GM19238 (cell line): ENCODE measurements at regions not wholly inside any gene's neighbourhood (a gene's known extent, or its start where the extent isn't known, plus 50 kb on each side); places are given as distances from the start of the nearest gene placed in this dataset.

ENCODE experiments used
- DNase-seq: peaks from one replicate; pipeline ENCODE4 v3.0.0; 2011; ENCODE audit warnings: low spot score; ENCODE audit not compliant: insufficient read length

GRCh38 chr3:117126946-117127546, 417.5 kb downstream of the TUSC7 start:
- no peak for DNase-seq

DNA sequence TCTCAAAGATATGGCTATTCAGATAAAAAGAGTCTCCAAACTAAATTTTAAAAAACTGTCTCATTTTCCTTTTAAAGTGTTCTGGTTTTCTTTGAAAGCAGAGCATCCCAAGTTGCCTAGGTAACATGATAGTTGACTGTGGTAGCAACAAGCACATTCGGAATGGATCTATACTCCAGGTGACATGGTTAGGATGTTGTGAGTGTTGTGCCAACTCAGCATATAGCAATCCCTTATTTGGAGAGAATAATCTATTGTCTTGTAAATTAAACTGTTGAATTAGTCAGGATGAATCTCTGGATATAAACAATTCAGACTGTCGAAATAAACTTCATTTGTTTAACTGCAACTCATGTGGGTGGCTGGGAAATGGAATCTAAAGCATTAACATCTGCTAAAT, 418.6 kb downstream of the TUSC7 start:
- DNase-seq: no peak

DNA sequence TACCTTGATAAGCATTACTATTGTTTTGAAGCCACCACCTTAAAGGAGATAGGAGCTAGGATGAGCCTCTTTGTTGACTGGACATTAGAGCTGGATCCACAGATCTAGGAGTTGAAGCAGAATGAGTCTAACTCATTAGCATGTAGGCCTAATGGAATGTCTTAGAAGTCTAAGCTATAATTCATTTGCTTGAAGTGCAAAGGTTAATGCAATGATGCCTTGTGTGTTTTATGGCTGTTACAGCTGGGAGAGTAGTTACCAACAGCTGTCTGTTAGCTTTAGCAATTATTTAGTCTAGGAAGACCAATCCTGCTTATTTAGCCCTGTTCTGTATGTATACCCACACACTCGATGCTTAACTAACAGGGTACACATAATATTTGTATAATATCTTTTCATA, 419.3 kb downstream of the TUSC7 start:
- no peak for DNase-seq

DNA sequence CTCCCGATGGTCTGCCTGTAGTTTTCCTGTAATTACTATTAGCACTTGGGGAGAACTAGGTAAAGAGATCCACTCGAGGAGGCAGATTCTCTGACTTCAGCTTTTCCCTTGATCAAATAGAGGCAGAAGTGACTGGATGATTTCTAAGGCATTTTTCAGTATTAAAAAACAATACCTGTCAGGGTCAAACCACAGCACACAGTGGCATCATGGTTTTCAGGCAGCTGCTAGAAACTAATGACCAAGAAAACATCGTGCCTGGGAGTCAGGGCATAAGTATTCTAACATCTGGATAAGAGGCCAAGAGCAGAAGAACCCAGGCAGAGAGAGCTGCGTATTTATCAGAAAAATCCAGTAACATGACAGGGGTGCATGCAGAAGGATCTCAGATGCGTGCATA, 419.9 kb downstream of the TUSC7 start:
- no peak for DNase-seq

DNA sequence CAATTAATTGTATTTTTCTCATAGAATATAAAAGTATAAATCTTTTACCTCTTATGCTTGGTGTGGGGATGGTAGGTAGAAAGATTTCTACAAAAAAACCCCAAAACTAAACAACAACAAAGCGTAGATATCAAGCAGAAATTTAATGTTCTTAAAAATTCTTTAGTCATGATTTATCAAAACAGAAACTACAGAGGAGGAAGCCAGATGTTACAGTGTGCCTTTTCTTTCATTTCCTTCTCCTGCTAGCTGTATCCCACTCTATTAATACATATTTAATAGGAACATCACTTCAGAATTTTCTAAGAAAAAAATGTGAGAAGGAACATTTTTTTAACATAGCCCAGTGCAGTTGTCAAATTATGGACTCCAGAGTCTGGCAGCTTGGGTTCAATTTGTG, 420.6 kb downstream of the TUSC7 start:
- no peak for DNase-seq

DNA sequence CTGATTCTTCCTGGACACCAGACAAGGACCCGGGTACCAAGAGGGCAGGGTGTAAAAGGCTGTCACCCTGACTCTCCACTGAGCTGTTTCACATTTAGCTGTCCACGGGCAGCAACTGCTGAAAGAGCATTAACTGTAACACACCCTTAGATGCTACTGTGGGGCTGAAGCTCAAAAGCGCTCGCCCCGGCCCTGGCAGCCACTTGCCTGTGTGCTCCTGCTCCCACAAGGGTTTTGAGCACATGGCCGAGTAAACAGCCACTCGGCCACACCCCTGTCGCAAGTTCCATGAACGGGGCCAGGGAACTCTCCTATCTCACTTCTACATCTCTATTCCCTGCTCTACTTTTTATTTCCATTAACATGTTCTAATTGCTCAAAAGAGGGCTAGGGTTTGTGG, 421.7 kb downstream of the TUSC7 start:
- no peak for DNase-seq

- no peak for DNase-seq
Measured at GRCh38 chr3:117133066-117133465, 423.5 kb downstream of the TUSC7 start.

- DNase-seq: no peak
Measured at GRCh38 chr3:117135207-117135606, 425.6 kb downstream of the TUSC7 start.

GRCh38 chr3:117136003-117136402, 426.4 kb downstream of the TUSC7 start:
- DNase-seq: no peak

DNA sequence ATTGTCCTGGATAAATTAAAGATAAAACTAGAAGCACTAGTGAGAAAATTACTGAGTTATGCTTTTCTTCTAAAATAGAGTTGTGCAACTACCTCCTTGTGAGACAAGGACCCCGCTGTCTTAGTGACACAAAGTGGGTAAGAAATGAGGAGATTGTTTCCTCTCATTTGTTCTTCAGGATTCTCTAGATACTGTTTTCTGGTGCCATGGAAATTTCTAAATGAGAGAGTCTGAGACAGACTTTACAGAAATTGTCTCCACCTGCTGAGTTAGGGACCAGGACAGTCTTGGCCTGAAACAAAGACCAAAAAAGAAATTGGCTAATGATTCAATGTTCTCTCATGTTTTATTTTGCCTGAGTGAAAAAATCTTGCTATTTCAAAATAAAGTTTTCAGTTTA, 427.5 kb downstream of the TUSC7 start:
- DNase-seq: no peak

DNA sequence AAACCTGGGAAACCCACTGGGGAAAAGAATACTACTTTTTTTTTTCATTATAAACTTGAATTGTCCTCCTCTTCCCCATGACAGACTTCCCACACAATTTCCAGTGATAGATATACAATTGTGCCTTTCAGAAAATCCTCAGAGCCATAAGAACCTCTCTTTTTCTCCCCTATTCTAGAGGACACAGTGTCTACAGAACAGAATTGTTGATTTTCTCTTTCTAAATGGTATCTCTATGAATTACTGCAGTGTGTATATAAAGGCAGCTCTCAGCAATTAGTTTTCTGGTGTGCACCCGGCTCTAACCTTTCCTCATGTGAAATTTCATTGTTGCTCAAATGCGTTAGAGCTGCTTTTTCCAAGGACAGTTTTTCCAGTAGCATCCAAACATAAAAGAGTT, 430.1 kb downstream of the TUSC7 start:
- no peak for DNase-seq

GRCh38 chr3:117141812-117142211, 432.2 kb downstream of the TUSC7 start:
- DNase-seq: no peak

DNA sequence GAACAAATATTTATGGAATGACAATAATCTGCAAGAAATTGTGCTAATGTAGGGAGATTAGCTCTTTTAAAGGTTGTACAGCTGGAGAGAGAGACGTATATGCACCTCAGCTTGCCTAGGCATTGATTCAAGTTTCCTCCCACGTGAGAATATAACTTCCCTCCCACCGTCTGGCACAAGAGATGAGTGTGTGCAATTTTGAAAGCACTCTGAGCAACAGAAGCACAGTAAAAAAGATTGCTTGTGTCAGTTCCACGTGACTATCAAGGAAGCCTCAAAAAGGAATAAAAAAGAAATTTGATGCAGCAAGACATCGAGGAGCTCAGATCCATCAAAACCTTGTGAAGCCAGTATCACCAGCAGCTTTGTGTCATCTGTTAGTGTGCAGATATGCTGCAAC, 435.3 kb downstream of the TUSC7 start:
- DNase-seq: no peak

GRCh38 chr3:117145677-117146076, 436.1 kb downstream of the TUSC7 start:
- no peak for DNase-seq

GRCh38 chr3:117146571-117146970, 437.0 kb downstream of the TUSC7 start:
- no peak for DNase-seq

DNA sequence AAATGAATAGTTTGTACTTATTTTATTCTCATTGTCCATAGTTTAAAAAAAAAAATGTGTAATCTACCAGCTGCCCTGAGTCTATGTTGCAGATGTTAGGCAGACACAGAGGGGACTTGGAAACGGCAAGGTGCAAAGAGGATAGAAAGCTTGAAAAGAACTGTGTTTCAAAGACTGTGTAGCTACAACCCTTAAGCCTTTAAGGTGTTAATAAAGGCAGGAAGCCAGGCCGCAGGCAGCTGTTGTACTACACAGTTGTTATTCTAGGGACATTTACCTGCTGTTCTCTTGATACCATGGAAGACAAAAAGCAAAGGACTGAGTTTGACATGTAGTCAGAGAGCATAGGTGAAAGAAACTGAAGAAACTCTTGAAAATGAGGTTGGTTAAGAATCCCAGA, 440.0 kb downstream of the TUSC7 start:
- DNase-seq: no peak

GRCh38 chr3:117150628-117151027, 441.0 kb downstream of the TUSC7 start:
- DNase-seq: no peak

GRCh38 chr3:117160176-117160575, 450.6 kb downstream of the TUSC7 start:
- no peak for DNase-seq

DNA sequence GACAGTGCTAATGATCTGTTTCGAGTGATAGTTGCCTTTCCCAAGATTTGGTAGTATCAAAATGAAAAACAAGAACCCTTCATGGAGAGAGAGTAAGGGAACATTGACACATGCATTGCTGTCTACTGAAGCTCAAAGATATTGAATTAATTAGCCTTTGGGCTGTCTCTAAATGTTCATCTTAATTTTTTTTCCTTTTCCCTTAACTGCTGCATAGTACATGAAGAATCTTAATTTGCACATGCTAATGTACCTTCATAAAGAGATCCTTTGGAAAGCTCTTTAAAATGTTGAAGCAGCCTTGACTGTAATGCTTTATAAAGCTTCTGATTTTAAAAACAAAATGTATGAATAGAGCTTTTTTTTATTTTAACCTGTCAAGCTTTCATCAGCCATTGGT, 452.2 kb downstream of the TUSC7 start:
- no peak for DNase-seq

DNA sequence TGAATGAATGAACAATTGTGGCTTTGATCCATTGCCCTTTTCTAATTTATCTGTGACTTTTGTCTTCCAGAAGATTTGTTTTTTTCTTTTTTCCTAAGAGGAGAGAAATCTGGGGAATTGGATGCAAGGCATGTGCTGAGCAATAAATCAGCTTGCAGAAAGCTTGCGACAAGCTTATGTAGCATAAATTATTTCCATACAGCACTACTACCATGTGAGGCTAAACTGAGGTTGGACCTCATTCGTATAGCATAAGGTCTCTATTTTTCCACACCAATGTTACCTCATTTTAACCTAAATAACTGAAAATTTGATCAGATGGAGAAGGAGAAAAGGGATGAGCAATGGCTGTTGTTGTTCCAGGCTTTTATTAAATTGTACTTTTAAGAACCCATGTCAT, 455.6 kb downstream of the TUSC7 start:
- DNase-seq: no peak

DNA sequence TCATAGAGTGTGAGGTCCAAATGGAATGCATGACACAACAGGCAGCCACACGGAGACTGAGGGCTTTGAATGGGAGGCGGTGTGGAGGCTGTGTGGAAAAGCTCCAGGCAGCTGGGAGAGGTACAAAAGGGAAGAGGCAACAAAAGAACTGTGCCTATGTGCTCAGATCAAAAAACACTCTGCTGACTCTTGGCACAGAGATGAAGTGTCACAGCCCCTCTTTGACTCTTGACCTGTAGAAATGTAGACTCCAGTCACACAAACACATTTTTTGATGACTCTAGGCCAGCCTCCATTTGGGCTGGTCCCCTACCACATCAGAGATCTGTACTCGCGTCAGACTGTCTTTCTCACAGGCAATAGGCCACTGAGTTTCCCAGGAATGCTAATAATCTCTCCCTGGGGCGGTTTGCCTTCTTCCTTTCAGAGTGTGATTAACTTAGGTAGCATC, 456.0 kb downstream of the TUSC7 start:
- no peak for DNase-seq

DNA sequence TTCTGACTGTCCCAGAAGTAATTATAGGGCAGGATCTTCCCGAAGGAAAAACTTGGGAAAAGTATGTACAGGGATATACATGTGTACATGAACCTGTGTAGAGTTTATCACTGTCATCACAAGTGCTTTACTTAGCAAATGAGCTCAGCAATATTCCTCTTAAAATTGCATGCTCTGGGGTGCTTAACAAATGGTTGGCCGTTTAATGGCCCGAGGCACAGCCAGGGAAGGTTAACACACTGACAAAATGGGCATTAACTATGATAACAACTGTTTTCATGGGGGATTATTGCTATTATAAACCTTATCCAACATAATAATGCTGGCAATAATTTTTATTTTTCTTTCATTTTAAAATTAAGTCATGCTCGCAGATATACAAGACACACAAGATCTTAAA, 459.3 kb downstream of the TUSC7 start:
- no peak for DNase-seq

GRCh38 chr3:117170094-117170493, 460.5 kb downstream of the TUSC7 start:
- no peak for DNase-seq

GRCh38 chr3:117171124-117171523, 461.5 kb downstream of the TUSC7 start:
- no peak for DNase-seq
